GM12872 (cell line): ENCODE measurements at regions not wholly inside any gene's neighbourhood (a gene's known extent, or its start where the extent isn't known, plus 50 kb on each side); places are given as distances from the start of the nearest gene placed in this dataset.

Experiments
- CTCF ChIP-seq: IDR thresholded peaks from 3 replicates; pipeline ENCODE4 v1.5.1; 2011; ENCODE audit warnings: low read depth, mild to moderate bottlenecking, low read length, moderate library complexity; ENCODE audit not compliant: insufficient read depth

- TF ChIP-seq CTCF, result no peak
These were observed 377.0 kb downstream of the PDGFC start for GRCh38 chr4:156594624-156595023.

DNA sequence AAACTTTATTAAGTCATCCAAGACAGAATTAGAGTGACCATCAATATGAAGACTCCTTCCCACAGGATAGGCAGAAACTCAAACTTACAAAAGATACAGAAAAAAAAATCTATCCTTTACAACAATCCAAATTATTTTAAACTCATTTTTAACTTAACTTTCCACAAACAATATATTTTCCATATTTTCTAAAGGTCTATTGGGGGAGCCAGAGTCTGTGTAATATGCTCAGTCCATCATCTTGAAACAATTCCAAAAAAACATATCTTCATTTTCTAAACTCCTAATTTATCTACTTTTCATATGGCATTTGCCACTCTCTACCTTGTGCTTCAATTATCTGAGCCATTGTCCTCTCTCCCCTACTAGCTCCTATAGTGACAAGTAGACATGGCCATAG lies 378.1 kb downstream of the PDGFC start:
- TF ChIP-seq CTCF, result no peak

DNA sequence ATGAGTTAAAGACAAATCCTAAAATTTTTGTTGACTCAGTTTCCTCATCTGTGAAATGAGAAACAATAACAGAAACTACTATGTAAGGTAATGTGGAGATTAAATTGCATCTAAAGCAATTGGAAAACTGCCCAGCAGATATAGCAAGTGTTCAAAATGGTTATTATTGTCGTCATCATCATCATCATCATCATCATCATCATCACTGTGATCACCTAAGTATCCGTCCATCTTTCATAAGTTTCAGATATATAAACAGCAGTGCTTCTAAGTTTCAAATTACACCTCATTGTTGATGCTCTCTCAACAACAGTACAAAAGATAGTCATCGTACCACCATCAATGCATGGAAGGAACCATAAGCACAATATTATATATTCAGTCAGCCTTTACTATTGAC lies 379.9 kb downstream of the PDGFC start:
- no peak for TF ChIP-seq CTCF

- no peak for TF ChIP-seq CTCF
These were observed 387.5 kb downstream of the PDGFC start for GRCh38 chr4:156584100-156584499.

DNA sequence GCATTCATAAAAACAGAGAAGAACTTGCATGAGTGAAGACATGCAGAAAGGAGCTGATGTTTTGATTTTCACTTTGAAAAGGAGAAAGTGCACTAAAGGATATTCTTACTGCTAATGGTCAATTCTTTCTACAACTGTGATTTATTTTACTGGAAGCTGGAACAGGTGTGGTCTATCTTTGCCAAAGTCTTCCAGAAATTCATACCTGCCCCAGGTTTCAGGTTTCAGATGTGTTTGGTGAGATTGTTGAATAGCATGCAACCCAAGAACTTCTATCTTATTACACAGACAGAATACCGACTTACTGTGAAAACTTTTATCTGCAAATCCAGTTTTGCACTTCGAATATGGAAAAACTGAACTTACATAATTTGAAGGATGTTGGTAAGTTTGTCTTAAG lies 388.3 kb downstream of the PDGFC start:
- no peak for TF ChIP-seq CTCF

GRCh38 chr4:156581282-156582063 lies 390.1 kb downstream of the PDGFC start:
- TF ChIP-seq CTCF, result no peak

DNA sequence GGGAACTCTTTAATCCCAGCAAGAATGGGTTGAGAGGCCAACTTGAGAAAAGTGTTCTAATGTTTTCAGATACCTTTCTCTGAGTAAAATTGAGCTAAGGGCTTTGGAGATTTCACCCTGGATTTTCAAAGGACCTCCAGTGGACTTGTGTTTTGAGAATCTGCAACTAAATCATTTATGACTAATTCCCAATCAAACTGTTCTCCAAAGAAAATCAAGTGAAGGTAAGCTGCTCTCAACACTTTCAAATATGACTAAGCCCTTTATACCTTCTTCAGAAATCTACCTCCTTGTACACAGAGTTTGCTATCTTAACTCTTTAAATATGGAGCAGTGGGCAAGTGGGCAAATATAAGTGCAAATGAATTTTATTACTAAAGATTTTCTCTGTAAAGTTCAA lies 392.9 kb downstream of the PDGFC start:
- no peak for TF ChIP-seq CTCF
